NCI-H345 (cell line): ENCODE measurements at regions not wholly inside any gene's neighbourhood (a gene's known extent, or its start where the extent isn't known, plus 50 kb on each side); places are given as distances from the start of the nearest gene placed in this dataset.

Experiments
- DNase-seq: peaks from one replicate; lab custom pipeline; 2025; lab: John Stamatoyannopoulos, UW

DNA sequence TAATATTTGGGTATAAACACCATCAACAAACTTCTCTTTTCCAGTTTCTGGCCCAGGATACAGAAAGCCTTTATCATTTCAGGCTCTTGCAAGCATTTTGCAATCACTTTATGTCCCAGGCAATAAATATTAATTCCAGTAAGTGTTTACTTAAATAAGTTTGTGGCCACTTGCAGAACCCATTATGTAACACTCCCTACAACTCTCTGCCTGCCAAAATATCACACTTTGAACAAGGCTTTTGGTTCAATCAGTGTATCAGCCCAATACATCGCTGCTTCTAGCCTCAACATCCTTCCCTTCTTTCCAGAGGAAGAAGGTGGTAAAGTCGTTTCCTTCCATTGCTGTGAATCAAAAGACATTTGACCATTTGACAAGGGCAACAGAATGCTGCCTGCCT, 203.0 kb upstream of the USP25 start:
- no peak for DNase-seq

- DNase-seq, result no peak
Measured at GRCh38 chr21:15528346-15528745, 201.4 kb upstream of the USP25 start.

DNA sequence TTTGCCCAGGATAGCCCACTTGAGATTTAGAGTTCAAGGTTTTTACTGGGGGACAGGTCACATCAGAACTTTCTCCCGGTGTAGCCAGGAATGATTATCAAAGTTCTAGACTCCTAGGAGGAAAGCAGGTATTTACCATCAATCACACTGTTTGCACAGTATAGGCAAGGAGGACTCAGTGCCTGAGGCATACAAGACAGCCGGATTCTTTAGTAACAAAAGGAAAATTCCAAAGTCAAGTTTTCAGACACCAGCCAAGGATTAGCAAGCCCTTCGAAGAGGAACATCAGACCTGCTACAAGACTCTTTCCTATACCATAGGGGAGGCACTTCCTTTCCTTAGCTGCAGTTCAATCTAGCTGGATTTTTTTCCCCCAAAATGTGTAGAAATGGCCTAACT, 197.8 kb upstream of the USP25 start:
- no peak for DNase-seq

DNA sequence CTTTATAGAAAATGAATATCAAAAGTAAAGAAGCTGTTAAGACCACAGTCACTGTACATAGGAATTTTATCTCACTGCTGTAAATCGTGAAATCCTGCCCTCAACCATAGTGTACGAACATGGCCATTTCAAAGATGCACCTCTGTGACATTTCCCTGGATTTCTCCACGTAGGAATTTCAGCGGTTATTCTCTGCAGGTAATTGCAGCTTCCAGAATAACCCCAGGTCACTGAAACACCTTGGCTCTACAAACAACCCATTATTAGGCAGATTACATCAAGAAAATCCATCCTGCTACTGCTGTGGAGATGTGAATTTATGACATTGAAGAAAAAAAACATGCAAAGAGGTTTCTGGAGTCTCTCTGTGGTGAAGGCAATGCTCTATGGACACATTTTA, 196.2 kb upstream of the USP25 start:
- no peak for DNase-seq

GRCh38 chr21:15534450-15534886, 195.3 kb upstream of the USP25 start:
- DNase-seq, result no peak

DNA sequence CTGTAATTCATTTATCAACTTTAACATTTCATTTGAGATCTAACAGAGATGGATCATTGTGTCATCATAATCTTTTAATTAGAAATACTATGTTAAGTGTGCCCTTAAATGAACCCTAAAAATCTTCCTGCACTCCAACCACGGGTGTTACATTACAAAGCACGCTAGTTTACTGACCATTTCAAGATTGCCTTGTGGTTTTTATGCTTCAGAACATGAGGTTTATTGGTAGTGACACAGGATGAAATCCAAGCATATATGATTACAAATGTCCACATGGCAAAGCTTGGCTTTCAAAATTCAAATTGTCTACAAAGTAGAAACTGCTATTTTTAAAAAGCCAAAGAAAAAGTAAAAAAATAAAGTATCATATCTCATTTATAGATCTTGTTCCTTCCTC, 190.4 kb upstream of the USP25 start:
- no peak for DNase-seq

DNA sequence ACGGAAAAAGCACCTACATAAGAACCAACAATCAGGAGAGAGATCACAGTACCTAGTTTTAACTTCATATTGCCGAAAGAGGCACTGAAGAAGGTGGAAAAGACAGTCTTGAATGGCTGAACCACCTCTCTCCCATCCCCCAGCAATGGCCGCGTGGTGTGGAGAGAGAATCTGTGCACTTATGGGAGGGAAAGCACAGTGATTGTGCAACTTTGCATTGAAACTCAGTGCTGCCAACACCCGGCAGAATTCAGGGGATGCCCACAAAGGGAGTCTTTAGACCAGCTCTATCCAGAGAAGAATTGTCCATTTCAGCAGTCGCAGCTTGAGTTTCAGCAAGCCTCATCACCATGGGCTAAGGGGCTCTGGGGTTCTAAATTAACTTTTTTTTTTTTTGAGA, 186.3 kb upstream of the USP25 start:
- DNase-seq, result no peak

DNA sequence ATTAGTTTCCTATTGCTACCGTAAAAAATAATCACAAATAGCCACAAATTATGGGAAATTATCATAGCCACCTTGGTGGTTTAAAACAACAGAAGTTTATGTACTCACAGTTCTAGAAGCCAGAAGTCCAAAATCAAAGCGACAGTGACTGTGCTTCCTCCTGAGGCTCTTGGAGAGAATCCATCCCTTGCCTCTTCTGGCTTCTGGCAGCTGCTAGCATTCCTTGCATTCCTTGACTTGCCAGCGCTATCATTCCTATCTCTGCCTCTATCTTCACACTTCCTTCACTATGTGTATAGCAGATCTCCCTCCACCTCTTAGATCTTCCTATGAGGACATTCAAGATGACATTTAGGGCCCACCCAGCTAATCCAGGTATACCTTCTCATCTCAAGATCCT, 180.1 kb upstream of the USP25 start:
- DNase-seq, result no peak

DNA sequence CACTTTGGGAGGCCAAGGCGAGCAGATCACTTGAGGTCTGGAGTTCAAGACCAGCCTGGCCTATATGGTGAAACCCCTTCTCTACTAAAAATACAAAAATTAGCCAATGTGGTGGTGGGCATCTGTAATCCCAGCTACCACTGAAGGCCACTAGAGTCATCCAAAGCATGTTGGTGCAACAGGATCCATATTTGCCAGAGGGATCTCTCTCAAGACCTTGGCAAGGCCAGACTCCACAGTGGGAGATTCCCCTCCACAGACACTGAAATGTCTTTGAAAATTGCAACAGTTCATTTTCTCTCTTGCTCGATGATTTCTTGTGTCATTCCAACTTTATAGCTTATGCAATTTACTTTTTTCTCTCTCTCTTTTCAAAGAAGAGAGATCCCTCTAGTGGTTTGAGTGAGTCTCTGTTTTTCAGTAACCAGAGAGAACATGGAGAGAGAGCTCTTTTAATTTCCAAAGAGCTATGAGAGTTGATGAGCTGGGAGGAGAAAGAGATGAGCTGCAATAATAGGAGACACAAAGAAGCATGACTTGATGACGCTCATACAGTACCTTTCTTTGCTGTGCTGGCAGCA, 176.8 kb upstream of the USP25 start:
- no peak for DNase-seq

- DNase-seq, result no peak
Measured at GRCh38 chr21:15557925-15558324, 171.9 kb upstream of the USP25 start.

GRCh38 chr21:15558884-15559283, 170.9 kb upstream of the USP25 start:
- no peak for DNase-seq

- DNase-seq, result no peak
Measured at GRCh38 chr21:15559660-15560059, 170.1 kb upstream of the USP25 start.

- DNase-seq, result no peak
Measured at GRCh38 chr21:15560383-15561056, 169.3 kb upstream of the USP25 start.

GRCh38 chr21:15562748-15563147, 167.0 kb upstream of the USP25 start:
- DNase-seq, result no peak

DNA sequence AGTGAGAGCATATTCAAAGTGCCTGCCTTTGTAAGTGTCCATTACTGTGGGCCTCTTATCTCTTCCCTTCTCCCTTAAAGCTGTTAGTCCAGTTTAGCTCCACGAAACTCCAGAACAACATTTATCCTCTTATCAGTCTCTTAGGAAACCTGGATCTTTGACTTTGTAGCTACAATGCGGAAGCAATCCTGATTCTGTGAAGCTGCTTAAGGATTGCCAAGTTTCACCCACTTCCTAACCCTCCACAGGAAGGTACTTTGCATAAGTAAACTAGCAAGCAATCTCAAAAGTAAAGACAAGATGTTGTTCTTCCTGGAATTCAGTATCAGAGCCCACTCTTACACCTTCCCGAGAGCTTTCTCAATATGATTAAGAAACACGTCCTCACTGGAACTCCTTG, 164.9 kb upstream of the USP25 start:
- no peak for DNase-seq

GRCh38 chr21:15566703-15567102, 163.1 kb upstream of the USP25 start:
- no peak for DNase-seq

- DNase-seq, result no peak
Measured at GRCh38 chr21:15567191-15567590, 162.6 kb upstream of the USP25 start.

DNA sequence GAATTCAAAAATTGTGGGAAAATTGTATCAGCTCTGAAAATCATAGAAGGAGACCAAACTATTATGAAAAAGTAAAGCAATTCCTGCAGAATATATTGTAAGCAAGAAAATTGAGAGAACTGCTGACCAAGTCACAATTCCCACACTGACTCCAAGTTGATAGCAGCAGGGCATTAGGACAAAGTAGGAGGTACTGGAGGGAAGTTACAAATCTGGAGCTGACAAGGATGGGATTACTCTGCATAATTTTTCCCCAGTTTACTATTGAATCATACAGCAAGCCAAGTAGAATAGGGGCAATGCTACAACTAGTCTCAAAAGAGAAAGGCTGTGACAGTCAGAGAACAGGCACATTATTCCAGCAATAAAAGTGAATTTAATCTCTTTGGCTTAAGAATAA, 161.3 kb upstream of the USP25 start:
- DNase-seq, result no peak

DNA sequence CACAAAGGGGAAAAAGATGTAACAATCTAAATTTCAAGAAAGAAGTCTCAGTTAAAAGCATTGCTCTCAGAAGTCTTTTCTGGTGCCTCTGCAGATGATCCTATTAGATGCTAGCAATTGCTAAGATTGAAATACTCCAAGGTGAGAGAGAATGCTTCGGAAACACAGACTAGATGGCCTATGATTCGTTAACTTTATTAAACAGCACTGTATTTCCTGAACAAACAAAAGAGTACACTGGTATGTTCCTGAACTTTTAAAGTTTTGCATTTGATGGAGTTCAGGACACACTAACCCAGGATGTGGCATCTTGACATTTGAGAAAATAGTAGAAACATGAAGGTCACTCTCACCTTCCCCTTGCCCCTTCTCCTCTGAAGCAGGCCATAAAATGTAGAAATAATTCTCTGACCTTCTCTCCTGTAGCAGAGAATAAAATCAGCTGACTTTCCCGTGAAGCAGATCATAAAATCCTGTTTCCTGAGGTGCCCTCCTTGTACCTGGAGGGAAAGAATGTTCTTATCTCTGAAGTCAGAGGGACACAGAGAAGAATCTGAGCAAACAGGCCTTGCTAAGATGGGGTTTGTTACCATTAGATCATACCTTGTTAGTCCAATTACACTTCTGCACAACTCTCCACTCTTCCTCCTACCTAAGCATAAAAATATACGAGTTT, 142.9 kb upstream of the USP25 start:
- DNase-seq, result no peak

- DNase-seq, result peak; percentile 19
Measured at GRCh38 chr21:15592271-15592860, 137.4 kb upstream of the USP25 start.

DNA sequence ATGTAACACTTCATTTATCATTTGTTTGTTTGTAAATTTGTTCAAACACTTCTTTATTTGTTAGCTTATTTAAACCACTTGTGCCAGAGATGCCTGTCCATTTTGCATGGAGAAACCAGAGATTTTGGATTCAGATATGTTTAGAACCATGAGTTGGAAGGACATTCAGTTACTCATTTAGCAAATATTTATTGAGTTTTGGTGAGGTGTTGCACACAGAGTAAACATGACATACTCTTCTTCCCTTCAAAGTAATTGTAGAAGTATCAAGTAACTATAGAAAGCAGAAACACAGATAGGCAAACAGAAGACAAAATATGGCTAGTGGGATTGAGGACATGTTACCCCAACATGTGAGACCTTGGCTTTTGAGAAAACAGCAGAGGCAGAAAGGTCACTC, 136.8 kb upstream of the USP25 start:
- no peak for DNase-seq

DNA sequence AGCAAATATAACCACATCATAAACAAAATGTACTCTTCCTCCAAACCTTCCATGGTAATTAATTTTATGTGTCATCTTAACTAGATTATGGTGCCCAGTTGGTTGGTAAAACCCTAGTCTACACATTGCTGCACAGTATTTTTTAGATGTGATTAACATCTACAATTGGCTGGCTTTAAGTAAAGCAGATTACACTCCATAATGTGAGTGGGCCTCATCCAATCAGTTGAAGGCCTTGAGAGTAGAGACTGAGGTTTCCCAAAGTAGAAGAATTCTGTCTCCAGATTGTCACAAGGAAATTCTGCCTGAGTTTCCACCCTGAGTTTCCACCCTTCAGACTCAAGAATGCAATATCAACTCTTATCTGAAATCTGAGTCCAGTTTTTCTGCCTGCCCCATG, 128.4 kb upstream of the USP25 start:
- no peak for DNase-seq

DNA sequence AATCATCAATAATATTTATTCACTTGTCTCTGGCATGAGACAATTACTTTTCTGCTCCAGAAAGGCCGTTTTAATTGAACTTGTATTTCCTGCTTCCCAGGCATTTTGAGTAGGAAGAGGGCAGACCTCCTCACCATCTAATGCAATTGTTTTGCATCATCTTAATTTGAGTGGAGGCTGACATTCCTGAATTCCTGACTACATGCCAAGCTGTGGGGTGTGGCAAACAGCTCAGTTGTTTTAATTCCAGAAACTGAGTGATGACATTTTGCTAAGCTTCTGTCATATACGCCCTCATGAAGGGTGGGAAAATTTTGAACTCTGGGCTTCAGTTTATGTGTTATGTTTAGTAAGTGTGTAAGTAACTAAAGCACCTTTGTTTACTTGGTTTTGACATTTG, 125.4 kb upstream of the USP25 start:
- DNase-seq, result no peak
